ENCODE measurements at regions not wholly inside any gene's neighbourhood (a gene's known extent, or its start where the extent isn't known, plus 50 kb on each side); places are given as distances from the start of the nearest gene placed in this dataset.

DNA sequence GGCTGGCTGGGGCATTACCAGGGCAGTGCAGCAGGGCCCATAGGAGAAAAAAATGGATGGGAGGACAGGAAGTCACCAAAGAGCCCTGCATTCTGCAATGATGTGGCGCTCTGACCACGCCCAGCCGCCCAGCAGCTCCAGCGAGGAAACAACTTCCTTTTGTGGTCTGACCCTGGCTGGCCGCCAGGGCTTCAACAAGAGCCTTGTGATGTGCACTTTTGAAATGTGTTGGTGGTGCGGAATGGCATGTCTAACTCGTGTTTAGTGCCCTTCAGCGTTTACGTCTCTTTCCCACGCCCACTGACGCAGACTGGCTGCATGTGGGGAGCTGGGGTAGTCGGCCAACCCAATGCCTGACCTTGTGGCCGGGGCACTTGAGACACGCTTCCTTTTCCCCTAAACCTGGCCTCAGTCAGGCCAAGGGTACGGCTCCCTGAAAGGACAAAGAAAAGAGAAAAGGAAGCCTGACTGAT is 81.9 kb upstream of the CTNNB1 start:
- Histone ChIP-seq H3K27me3 (no peaks in the 10 kb centered on the region), H3K4me1 (no peaks in the 10 kb centered on the region), H3K4me3 (ENCODE audit: low read depth, low read length) (no peak overlapping the region), H3K9me3 (no peaks in the 10 kb centered on the region), H3K36me3 (no peaks in the 10 kb centered on the region)
- TF ChIP-seq, protein P1, sequence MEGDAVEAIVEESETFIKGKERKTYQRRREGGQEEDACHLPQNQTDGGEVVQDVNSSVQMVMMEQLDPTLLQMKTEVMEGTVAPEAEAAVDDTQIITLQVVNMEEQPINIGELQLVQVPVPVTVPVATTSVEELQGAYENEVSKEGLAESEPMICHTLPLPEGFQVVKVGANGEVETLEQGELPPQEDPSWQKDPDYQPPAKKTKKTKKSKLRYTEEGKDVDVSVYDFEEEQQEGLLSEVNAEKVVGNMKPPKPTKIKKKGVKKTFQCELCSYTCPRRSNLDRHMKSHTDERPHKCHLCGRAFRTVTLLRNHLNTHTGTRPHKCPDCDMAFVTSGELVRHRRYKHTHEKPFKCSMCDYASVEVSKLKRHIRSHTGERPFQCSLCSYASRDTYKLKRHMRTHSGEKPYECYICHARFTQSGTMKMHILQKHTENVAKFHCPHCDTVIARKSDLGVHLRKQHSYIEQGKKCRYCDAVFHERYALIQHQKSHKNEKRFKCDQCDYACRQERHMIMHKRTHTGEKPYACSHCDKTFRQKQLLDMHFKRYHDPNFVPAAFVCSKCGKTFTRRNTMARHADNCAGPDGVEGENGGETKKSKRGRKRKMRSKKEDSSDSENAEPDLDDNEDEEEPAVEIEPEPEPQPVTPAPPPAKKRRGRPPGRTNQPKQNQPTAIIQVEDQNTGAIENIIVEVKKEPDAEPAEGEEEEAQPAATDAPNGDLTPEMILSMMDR (IDR thresholded peaks at IDR 0.05; ENCODE audit: low read depth, low read length) = no peak
- DNase-seq = no peak

DNA sequence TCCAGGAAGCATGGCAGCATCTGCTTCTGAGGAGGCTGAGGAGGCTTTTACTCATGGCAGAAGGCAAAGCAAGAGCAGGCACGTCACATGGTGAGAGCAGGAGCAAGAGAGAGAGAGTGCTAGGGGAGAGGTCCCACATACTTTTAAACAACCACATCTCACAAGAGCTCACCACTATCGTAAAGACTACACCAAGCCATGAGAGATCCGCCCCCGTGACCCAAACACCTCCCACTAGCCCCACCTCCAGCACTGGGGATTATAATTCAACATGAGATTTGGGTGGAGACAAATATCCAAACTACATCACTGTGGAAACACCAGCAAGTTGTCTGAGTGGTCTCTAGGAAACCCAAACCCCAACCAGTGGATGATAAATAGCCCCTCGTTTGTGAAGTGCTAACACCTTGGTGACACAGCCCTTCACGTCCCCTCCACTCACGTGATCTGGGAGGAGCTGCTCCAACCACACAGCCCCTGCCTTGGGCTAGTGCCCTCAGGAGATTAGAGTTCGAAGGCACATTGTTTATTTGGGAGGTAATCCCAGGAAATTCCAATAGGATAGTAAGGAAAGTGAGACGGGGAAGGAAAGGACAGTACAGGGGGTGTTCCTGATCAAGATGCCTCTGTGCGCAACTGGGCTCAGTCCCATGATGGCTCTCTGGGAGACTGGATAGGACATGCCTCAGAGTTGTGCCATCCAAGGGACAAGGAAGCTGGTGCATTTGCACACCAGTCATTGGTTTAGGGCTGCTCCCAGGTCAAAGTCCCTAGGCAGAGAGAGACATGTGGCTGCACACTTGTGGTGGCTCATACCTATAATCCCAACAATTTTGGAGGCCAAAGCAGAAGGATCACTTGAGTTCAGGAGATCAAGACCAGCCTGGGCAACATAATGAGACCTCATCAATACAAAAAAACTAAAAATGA is 80.6 kb upstream of the CTNNB1 start:
- DNase-seq = no peak
- Histone ChIP-seq H3K4me3 (ENCODE audit: low read depth, low read length) (no peak overlapping the region), H3K27me3 (no peaks in the 10 kb centered on the region), H3K9me3 (no peaks in the 10 kb centered on the region), H3K4me1 (no peaks in the 10 kb centered on the region), H3K36me3 (no peaks in the 10 kb centered on the region)
- TF ChIP-seq, protein P1 (IDR thresholded peaks at IDR 0.05; ENCODE audit: low read depth, low read length) = no peak

DNA sequence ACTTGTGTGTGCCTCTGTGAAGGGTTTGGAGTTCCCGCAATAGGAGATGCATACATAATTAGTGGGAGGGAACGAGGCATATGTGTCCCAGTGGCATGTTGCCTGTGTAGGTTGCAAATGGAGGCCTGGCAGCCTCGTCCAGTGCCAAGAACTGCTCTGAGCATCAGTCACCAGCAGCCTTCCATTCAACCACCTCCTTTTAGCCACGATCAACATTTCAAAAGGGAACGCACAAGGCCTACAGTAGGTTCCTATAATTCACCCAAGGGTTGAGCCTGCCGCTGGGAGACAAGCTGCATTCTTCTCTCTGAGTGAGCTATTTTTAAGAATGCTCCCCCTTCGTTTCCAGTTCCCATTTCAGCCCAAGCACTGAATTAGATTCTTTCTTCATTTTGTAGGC is 78.8 kb upstream of the CTNNB1 start:
- Histone ChIP-seq H3K4me1 (no peaks in the 10 kb centered on the region), H3K36me3 (no peaks in the 10 kb centered on the region), H3K27me3 (no peaks in the 10 kb centered on the region), H3K9me3 (no peaks in the 10 kb centered on the region), H3K4me3 (ENCODE audit: low read depth, low read length) (no peak overlapping the region)
- DNase-seq = no peak
- TF ChIP-seq, protein P1 (IDR thresholded peaks at IDR 0.05; ENCODE audit: low read depth, low read length) = no peak

DNA sequence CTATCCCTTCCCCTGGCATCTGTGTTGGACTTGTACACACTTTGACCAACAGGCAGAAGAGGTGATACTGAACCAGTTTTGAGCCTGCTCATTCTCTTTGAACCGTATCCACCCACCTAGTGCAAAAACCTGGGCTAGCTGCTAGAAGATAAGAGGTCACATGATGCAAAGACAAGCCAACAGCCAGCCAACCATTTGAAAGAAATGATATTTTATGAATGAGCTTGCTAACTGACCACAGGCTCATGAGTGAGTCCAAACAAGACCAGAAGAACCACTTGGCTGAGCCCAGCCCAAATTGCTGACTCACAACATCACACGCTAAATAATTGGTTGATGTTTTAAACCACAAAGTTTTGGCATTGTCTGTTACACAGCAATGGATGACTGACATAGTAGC is 74.0 kb upstream of the CTNNB1 start:
- Histone ChIP-seq H3K27me3 (no peaks in the 10 kb centered on the region), H3K9me3 (no peaks in the 10 kb centered on the region), H3K4me1 (no peaks in the 10 kb centered on the region), H3K4me3 (ENCODE audit: low read depth, low read length) (no peak overlapping the region), H3K36me3 (no peaks in the 10 kb centered on the region)
- DNase-seq = no peak
- TF ChIP-seq, protein P1 (IDR thresholded peaks at IDR 0.05; ENCODE audit: low read depth, low read length) = no peak

DNA sequence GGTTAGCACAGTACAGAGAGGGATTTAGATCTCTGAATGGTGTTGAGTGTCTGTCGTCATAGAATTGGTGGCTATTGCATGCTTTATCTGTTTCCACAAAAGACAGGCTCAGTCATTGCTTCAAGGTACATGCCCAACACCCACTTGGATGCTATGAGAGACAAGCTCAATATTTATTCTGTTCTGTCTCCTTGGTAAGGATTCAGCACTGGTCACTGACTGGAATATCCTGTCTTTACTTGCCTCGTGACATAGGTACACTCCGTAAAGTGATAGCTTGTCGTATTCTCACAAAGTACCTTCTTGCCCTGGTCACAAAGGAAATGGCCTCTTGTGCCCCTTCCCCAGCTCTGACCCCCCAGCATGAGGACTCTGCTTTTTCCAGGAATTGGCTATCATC is 72.8 kb upstream of the CTNNB1 start:
- Histone ChIP-seq H3K9me3 (no peaks in the 10 kb centered on the region), H3K4me3 (ENCODE audit: low read depth, low read length) (no peak overlapping the region), H3K4me1 (no peaks in the 10 kb centered on the region), H3K36me3 (no peaks in the 10 kb centered on the region), H3K27me3 (no peaks in the 10 kb centered on the region)
- TF ChIP-seq, protein P1 (IDR thresholded peaks at IDR 0.05; ENCODE audit: low read depth, low read length) = no peak
- DNase-seq = no peak

DNA sequence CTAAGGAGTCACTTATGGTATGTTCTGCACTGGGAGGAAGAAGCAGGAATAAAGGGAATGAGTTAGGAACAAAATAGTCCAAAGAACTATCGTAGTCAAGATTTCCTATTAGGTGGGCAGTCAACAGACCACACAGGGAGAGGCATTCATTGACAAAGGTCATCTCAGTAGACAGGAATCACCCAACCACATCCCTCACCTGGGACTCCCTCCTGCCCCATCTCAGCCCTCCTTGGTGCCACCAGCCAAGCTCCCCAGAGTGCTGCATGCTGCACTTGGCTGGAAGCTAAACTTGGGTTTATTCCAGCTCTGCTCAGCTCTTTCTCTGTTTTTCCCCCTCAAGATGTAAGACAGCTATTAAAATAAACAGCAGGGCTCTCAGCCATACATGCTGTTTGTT is 72.3 kb upstream of the CTNNB1 start:
- TF ChIP-seq, protein P1 (IDR thresholded peaks at IDR 0.05; ENCODE audit: low read depth, low read length) = no peak
- no peaks in the 10 kb centered on the region for H3K27me3 ChIP-seq
- no peak overlapping the region for H3K4me3 ChIP-seq (ENCODE audit: low read depth, low read length)
- no peak for DNase-seq
- H3K4me1 ChIP-seq = no peaks in the 10 kb centered on the region
- H3K36me3 ChIP-seq = no peaks in the 10 kb centered on the region
- no peaks in the 10 kb centered on the region for H3K9me3 ChIP-seq
